HG03175 (cell line): ENCODE measurements at regions not wholly inside any gene's neighbourhood (a gene's known extent, or its start where the extent isn't known, plus 50 kb on each side); places are given as distances from the start of the nearest gene placed in this dataset.

Source experiments
- ATAC-seq: cut with Tn5 transposase; IDR thresholded peaks from one replicate; pipeline ENCODE4 v1.9.1; 2021; ENCODE audit warnings: mild to moderate bottlenecking, moderate library complexity; ENCODE audit not compliant: unreplicated experiment

GRCh38 chr9:115250621-115251032 lies 132.7 kb upstream of the TNC start:
- ATAC-seq: no peak

DNA sequence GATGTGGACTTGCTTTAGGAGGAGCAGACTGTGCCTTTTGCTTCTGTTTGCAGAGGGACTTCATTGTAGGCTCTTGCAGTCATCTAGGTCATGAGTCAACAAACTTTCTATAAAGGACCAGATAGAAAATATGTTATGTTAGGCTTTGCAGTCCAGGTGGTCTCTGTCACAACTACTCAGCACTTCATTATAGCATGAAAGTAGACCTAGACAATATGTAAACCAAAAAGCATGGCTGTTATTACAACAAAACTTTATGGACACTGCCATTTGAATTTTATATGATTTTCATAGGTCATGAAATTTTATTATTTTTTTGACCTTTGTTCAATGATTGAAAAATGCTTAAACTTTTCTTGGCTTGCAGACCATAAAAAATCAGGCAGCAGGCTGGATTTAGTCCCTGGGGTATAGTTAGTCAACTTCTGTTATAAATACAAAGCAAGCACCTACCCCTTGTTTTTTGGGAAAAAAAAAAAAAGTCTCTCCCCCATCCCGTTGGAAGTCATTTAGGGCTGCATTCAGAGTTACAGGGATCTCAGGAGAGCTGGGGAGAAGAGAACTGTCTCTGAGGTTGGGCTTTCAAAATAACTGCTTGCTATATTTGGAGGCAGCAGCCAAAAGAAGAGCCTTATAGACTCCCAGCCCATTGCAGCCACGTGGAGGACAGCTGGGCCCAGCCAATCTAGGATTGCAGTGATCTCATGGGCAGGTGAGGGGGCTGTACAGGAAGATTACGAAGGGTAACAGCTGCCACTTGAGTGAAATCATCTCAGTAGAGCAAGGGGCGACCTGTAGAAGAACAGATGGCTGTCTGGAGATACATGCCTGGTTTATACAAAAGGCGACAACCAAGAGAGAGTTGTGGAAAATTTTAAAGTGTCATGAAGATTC lies 136.6 kb upstream of the TNC start:
- no peak for ATAC-seq

DNA sequence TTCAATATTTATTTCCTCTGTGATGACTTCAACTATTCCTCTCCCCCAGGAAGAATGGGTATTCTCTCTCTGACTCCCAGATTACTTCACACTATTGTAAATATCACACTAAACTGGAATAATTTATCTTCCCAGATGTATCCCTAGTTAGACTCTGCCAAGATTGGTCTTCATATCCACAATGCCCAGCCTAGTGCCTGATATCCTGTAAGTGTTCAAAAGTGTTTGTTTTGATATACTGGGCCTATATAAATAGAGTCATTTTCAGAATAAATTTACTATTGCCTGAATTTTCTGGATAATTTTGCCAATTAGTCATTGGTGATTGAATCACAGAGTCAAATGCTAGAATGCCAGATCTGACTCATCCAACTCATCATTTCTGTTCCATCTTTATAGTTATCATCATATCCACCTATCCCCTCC lies 143.7 kb upstream of the TNC start:
- ATAC-seq: no peak

- ATAC-seq: peak; percentile 45
Observed at GRCh38 chr9:115262477-115262876, 144.5 kb upstream of the TNC start.

GRCh38 chr9:115262952-115263351 lies 145.0 kb upstream of the TNC start:
- no peak for ATAC-seq

- ATAC-seq: no peak
Observed at GRCh38 chr9:115263371-115264075, 145.6 kb upstream of the TNC start.

GRCh38 chr9:115264313-115264712 lies 146.4 kb upstream of the TNC start:
- no peak for ATAC-seq

DNA sequence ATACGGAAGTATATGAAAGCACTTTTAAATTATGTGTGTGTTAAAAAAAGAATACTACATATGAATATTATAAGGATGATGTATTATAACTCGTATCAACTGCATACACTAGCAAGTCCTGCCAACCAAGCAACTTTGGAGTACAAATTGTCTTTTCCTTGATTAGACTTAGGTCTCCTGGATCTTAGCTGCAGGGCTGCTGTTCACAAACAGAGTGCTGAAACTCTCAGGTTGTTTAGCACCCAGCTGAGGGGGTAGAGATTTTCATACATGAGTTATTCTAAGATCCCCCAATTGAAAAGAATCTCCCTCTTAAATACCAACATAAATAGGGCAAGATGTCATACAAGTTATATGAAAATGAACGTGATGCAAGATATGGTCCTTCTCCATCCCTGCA lies 149.8 kb upstream of the TNC start:
- no peak for ATAC-seq

DNA sequence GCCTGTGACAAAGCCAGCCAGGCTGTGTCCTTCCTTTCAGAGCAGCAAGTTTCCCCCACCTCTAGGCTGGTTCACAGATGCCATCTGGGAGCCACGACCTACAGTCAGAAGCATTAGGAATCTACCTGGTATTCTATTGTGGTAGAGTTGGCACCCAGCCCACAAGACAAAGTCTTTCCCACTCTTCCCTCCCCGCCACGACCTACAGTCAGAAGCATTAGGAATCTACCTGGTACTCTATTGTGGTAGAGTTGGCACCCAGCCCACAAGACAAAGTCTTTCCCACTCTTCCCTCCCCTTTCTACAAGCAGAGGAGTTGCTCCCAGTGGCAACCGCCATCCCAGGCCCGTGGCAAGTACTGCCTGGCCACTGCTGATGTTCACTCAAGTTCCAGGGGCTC lies 157.8 kb upstream of the TNC start:
- ATAC-seq: no peak

DNA sequence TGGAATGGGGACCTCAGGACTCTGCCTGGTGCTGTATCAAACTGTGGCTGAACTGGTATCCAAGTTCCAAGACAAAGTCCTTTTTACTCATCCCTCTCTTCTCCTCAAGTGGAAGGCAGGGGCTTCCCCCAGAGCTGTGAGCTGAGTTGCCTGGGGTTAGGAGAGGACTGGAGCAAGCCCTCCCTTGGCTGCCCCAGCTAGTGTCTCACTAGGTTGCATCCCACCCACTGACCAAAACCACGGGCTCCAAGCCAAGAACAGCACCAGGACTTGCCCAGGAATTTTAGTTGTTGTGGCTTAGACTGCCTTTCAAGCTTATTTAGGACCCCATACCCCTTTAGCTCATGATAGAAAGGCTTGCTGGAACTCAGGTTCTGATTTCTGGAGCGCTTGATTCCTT lies 158.7 kb upstream of the TNC start:
- ATAC-seq: no peak

DNA sequence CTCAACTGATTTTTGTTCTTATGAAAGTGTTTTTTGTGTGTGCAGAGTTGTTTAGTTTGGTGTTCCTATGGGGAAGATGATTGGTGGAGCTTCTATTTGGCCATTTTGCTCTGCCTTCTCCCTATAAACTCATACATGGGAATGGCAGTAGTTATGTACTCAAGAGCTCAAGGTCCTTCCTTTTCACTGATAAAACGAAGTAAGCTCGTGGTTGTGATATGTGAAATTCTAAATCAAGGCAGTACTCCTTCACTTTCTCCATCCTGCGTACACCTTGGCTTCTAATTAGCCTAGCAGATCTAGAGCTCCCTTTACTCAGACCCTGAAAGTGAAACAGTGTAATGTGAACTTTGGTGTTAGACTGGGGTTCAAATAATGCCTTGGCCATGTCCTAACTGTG lies 159.3 kb upstream of the TNC start:
- no peak for ATAC-seq

DNA sequence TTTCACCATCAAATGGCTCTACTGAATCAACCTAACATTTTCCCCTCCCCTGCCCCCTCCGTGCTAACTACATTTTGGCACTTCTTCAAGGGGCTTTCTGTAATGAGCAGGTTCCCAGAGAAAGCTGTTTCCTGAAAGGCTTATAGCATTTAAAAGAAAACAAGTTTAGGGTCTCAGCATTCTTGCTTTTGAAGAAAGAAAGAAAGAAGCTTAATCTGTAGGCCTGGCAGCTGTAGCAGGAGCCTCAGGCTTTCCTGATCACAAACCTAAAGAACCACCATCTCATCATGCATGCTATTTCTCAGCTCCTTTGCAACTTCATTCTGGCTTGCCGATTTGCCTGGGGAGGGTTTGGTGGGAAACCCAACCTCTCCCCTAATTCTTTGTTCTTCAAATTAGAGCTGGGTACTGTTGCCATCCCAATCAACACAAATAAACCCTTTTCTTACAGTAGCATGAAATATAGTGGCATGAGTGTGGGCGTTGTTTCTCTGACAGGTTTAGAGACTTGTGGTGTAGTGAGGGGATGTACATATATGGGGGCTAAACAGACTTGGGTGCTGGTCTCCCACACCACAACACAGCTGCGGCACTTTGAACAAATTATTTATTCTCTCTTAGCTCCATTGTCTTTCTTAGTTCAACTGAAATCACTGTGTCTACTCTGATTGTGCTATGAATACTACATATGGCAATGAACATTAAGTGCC lies 160.5 kb upstream of the TNC start:
- ATAC-seq: no peak

DNA sequence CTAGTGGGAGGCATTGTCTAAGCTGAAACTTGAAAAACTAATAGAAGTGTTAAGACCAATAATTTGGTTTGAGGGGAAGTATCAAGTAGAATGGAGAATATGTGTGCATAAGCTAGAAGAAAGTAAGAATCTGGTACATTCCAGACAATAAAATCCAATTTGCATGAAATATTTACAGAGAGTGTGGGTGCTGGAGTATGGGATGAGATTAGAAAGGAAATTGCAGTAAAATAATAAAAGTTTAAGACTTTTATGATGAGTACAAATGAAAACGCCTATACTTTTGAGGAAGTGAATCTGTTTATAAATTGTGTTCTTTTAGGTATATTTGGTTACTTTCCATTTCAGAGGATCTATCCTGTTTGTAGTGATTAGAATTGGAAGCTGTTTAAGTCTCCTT lies 165.4 kb upstream of the TNC start:
- no peak for ATAC-seq

GRCh38 chr9:115285836-115286235 lies 167.9 kb upstream of the TNC start:
- ATAC-seq: no peak

DNA sequence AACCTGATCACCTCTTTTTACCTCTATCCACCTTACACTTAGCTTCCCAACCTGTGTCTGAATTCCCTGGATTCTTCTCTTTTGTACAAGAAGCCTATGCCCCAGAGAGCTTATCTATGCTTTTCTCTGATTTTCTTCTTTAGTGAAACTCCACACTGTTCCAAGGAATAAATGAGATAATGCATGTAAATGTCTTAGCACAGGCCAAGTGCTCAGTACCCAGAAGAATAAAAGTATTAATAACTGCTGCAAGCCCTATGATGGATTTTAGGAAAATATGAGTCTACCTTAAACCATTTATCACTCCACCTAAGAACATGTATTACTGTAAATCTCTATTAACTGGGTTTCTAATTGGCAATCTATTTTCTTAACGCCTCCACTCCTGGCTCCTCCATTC lies 168.5 kb upstream of the TNC start:
- ATAC-seq: no peak

DNA sequence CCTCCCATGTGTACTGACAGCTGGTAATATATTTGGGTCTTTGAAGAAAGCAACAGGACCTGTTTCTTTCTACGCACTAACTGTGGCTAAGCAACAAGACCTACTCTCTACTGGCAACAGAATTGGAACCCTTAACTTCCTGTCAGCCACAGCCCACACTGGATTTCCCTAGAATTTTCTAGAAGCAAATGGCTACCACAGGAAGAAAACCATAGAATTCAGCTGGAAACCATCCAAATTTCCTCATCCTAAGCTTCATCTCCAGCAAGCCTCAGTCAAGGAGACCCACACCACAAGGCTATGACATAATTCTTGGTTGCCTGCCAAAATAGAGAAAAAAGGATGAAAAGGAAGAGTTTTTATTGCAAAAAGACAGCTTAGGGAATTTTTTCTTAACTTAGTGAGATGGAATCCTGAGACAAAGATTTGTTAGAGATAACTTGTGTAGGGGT lies 171.8 kb upstream of the TNC start:
- ATAC-seq: no peak

GRCh38 chr9:115291841-115292240 lies 173.9 kb upstream of the TNC start:
- ATAC-seq: no peak

DNA sequence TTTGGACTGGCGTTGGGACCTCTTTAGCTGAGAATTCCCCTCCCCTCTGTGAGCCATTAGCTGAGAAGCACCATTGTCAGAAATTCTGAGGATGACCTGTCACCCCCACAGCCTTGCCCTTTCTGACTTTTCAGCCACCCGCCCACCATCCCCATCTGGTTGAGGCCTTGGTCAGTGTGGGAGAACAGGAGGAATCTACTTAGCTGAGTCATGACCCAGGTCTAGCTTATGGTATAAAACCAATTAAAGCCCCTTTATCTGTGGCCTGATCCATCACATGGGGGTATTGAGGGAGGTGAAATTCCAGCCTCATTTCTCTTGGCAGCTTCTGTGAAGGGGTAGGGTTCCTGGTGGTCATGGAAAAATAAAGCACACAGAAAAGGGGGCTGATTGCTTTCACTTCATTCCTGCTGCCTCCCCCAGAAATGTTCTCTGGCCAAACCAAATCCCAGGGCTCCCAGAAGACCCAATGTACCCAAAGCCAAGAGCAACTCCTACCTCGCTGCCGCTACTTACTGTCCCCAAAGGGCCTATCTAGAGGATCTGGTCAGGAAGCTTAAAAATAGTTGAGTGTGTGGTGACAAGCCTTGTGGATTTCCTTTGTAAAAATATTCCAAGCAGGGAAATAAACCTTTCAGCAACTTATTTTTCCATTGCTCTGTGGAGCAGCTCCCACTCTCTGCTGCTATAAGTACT lies 174.8 kb upstream of the TNC start:
- ATAC-seq: no peak

GRCh38 chr9:115295734-115296133 lies 177.8 kb upstream of the TNC start:
- no peak for ATAC-seq

DNA sequence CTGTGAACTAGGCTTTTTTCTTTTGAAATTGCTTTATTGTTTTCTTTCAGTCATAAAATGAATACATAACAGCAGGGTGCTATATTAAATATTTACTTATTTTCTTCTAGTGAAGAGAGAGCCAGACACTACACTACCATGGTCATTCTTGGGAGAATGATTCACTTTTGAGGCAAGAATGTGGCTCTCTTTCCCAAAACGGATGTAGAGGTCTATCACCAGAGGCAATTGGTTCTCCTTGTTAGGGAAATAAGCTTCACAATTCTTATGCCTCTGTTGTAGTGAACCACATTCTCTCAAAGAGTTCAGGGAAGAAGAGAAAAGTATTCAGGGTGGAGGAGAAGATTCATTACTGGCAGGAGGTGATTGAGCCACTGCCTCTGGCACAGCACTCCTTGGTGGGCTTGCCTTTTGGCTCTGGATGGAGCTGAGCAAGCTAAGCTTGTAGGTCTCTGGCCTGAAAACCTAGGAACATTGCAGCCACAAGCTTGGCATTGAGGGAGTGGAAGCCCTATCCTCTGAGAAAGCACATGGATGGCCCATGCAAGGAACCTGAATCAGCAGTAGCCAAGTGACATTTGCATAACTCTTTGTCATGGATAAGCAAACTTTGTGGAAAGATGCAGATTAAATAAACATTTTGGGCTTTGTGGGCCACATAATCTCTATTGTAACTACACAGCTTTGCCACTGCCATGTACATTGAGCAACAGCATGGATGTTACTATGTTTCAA lies 179.0 kb upstream of the TNC start:
- ATAC-seq: no peak
